SH-SY5Y (cell line): ENCODE measurements at regions not wholly inside any gene's neighbourhood (a gene's known extent, or its start where the extent isn't known, plus 50 kb on each side); places are given as distances from the start of the nearest gene placed in this dataset.

Experiments used
- GATA2 ChIP-seq: IDR thresholded peaks from 2 replicates; pipeline ENCODE4 v1.6.1; 2011; ENCODE audit warnings: mild to moderate bottlenecking, low read depth, low read length
- GATA3 ChIP-seq: IDR thresholded peaks from 2 replicates; pipeline ENCODE4 v1.6.1; 2011; ENCODE audit warnings: low read depth, mild to moderate bottlenecking, low read length, moderate library complexity

- no peak for TF ChIP-seq GATA3
- no peak for TF ChIP-seq GATA2
Measured at GRCh38 chr1:217373761-217374701, 256.9 kb downstream of the GPATCH2 start.

GRCh38 chr1:217372049-217372970 is 258.6 kb downstream of the GPATCH2 start:
- no peak for TF ChIP-seq GATA3
- TF ChIP-seq GATA2: no peak

- TF ChIP-seq GATA2: no peak
Measured at GRCh38 chr1:217370757-217371156, 260.1 kb downstream of the GPATCH2 start.

- no peak for TF ChIP-seq GATA3
- no peak for TF ChIP-seq GATA2
Measured at GRCh38 chr1:217369996-217370551, 260.8 kb downstream of the GPATCH2 start.

- TF ChIP-seq GATA3 (no peak), GATA2 (no peak)
Measured at GRCh38 chr1:217369271-217369981, 261.5 kb downstream of the GPATCH2 start.

GRCh38 chr1:217364220-217364619 is 266.7 kb downstream of the GPATCH2 start:
- TF ChIP-seq GATA2 (no peak), GATA3 (no peak)

- TF ChIP-seq GATA3 (no peak), GATA2 (no peak)
Measured at GRCh38 chr1:217363319-217363718, 267.6 kb downstream of the GPATCH2 start.

- TF ChIP-seq GATA2: no peak
- no peak for TF ChIP-seq GATA3
Measured at GRCh38 chr1:217360510-217360909, 270.4 kb downstream of the GPATCH2 start.

- TF ChIP-seq GATA3 (no peak), GATA2 (no peak)
Measured at GRCh38 chr1:217354895-217355294, 276.0 kb downstream of the GPATCH2 start.

- TF ChIP-seq GATA3: no peak
- no peak for TF ChIP-seq GATA2
Measured at GRCh38 chr1:217348960-217349664, 281.8 kb downstream of the GPATCH2 start.

- TF ChIP-seq GATA3: no peak
- TF ChIP-seq GATA2: no peak
Measured at GRCh38 chr1:217344712-217345111, 286.2 kb downstream of the GPATCH2 start.

GRCh38 chr1:217343907-217344306 is 287.0 kb downstream of the GPATCH2 start:
- TF ChIP-seq GATA2 (no peak), GATA3 (no peak)

- no peak for TF ChIP-seq GATA3
Measured at GRCh38 chr1:217342105-217342504, 288.8 kb downstream of the GPATCH2 start.

- TF ChIP-seq GATA2 (no peak), GATA3 (no peak)
Measured at GRCh38 chr1:217336724-217337123, 294.2 kb downstream of the GPATCH2 start.

- no peak for TF ChIP-seq GATA3
- TF ChIP-seq GATA2: no peak
Measured at GRCh38 chr1:217333939-217334338, 297.0 kb downstream of the GPATCH2 start.
